ENCODE measurements at regions not wholly inside any gene's neighbourhood (a gene's known extent, or its start where the extent isn't known, plus 50 kb on each side); places are given as distances from the start of the nearest gene placed in this dataset.

- no peak for TF ChIP-seq FOXM1 (IDR thresholded peaks at IDR 0.05; ENCODE audit: borderline replicate concordance, low read depth)
- no peak for TF ChIP-seq REST (IDR thresholded peaks at IDR 0.05; ENCODE audit: low read depth)
- TF ChIP-seq RAD21 (IDR thresholded peaks at IDR 0.05; ENCODE audit: low read depth), result no peak
- no peak for TF ChIP-seq USF1 (IDR thresholded peaks at IDR 0.05)
- TF ChIP-seq YY1 (IDR thresholded peaks at IDR 0.05; ENCODE audit: low read depth), result no peak
- no peak for TF ChIP-seq CREB1 (IDR thresholded peaks at IDR 0.05; ENCODE audit: low read depth)
- TF ChIP-seq EGR1 (IDR thresholded peaks at IDR 0.05), result no peak
- no peak for TF ChIP-seq CEBPB (IDR thresholded peaks at IDR 0.05)
- TF ChIP-seq TAF1 (IDR thresholded peaks at IDR 0.05; ENCODE audit: low read depth), result no peak
- no peak for TF ChIP-seq MAX (IDR thresholded peaks at IDR 0.05)
- TF ChIP-seq NFIC (IDR thresholded peaks at IDR 0.05), result no peak
- no peak for TF ChIP-seq EP300 (IDR thresholded peaks at IDR 0.05; ENCODE audit: borderline replicate concordance)
- no peak for TF ChIP-seq TCF12 (IDR thresholded peaks at IDR 0.05; ENCODE audit: low read depth)
- TF ChIP-seq TEAD4 (IDR thresholded peaks at IDR 0.05), result no peak
- TF ChIP-seq ZBTB7A (IDR thresholded peaks at IDR 0.05; ENCODE audit: low read depth), result no peak
Measured at GRCh38 chr10:33813871-33814270, 479.4 kb upstream of the NRP1 start.

- no peak for TF ChIP-seq TEAD4 (IDR thresholded peaks at IDR 0.05)
- no peak for TF ChIP-seq TAF1 (IDR thresholded peaks at IDR 0.05; ENCODE audit: low read depth)
- TF ChIP-seq EGR1 (IDR thresholded peaks at IDR 0.05), result no peak
- no peak for TF ChIP-seq RAD21 (IDR thresholded peaks at IDR 0.05; ENCODE audit: low read depth)
- TF ChIP-seq TCF12 (IDR thresholded peaks at IDR 0.05; ENCODE audit: low read depth), result no peak
- no peak for TF ChIP-seq NFIC (IDR thresholded peaks at IDR 0.05)
- TF ChIP-seq CEBPB (IDR thresholded peaks at IDR 0.05), result no peak
- no peak for TF ChIP-seq MAX (IDR thresholded peaks at IDR 0.05)
- no peak for TF ChIP-seq REST (IDR thresholded peaks at IDR 0.05; ENCODE audit: low read depth)
- no peak for TF ChIP-seq USF1 (IDR thresholded peaks at IDR 0.05)
- no peak for TF ChIP-seq EP300 (IDR thresholded peaks at IDR 0.05; ENCODE audit: borderline replicate concordance)
- no peak for TF ChIP-seq FOXM1 (IDR thresholded peaks at IDR 0.05; ENCODE audit: borderline replicate concordance, low read depth)
- no peak for TF ChIP-seq YY1 (IDR thresholded peaks at IDR 0.05; ENCODE audit: low read depth)
- TF ChIP-seq CREB1 (IDR thresholded peaks at IDR 0.05; ENCODE audit: low read depth), result no peak
- TF ChIP-seq ZBTB7A (IDR thresholded peaks at IDR 0.05; ENCODE audit: low read depth), result no peak
Measured at GRCh38 chr10:33813415-33813814, 478.9 kb upstream of the NRP1 start.

- TF ChIP-seq NFIC (IDR thresholded peaks at IDR 0.05) (no peak), TCF12 (IDR thresholded peaks at IDR 0.05; ENCODE audit: low read depth) (no peak), RAD21 (IDR thresholded peaks at IDR 0.05; ENCODE audit: low read depth) (no peak), FOXM1 (IDR thresholded peaks at IDR 0.05; ENCODE audit: borderline replicate concordance, low read depth) (no peak), REST (IDR thresholded peaks at IDR 0.05; ENCODE audit: low read depth) (no peak), USF1 (IDR thresholded peaks at IDR 0.05) (no peak)
Measured at GRCh38 chr10:33812586-33812985, 478.1 kb upstream of the NRP1 start.

DNA sequence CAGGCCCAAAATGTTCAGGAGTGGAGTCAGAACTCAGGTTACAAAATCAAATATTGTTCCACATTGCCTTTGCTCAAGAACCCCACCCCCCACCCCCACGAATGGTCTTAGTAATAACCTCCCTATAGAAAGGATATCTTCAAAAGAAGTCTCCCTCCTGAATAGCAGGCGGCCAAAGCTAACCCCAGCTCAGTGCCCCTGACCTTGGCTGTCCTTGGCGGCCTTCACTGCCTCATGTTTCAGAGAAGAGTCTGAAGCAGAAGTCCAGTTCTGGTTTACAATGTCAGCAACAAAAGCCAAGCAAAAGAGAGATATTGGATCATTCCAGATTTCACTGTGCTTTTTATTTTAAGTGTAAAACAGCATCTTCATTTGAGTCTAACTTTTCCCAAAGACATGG is 476.5 kb upstream of the NRP1 start:
- TF ChIP-seq TAF1 (IDR thresholded peaks at IDR 0.05; ENCODE audit: low read depth), result no peak
- no peak for TF ChIP-seq RAD21 (IDR thresholded peaks at IDR 0.05; ENCODE audit: low read depth)
- no peak for TF ChIP-seq CREB1 (IDR thresholded peaks at IDR 0.05; ENCODE audit: low read depth)
- TF ChIP-seq REST (IDR thresholded peaks at IDR 0.05; ENCODE audit: low read depth), result no peak
- TF ChIP-seq MAX (IDR thresholded peaks at IDR 0.05), result no peak
- no peak for TF ChIP-seq YY1 (IDR thresholded peaks at IDR 0.05; ENCODE audit: low read depth)
- no peak for TF ChIP-seq CEBPB (IDR thresholded peaks at IDR 0.05)
- TF ChIP-seq TCF12 (IDR thresholded peaks at IDR 0.05; ENCODE audit: low read depth), result no peak
- no peak for TF ChIP-seq NFIC (IDR thresholded peaks at IDR 0.05)
- TF ChIP-seq EP300 (IDR thresholded peaks at IDR 0.05; ENCODE audit: borderline replicate concordance), result no peak
- TF ChIP-seq EGR1 (IDR thresholded peaks at IDR 0.05), result no peak
- no peak for TF ChIP-seq USF1 (IDR thresholded peaks at IDR 0.05)
- no peak for TF ChIP-seq ZBTB7A (IDR thresholded peaks at IDR 0.05; ENCODE audit: low read depth)
- no peak for TF ChIP-seq FOXM1 (IDR thresholded peaks at IDR 0.05; ENCODE audit: borderline replicate concordance, low read depth)
- TF ChIP-seq TEAD4 (IDR thresholded peaks at IDR 0.05), result no peak
